ENCODE measurements at regions not wholly inside any gene's neighbourhood (a gene's known extent, or its start where the extent isn't known, plus 50 kb on each side); places are given as distances from the start of the nearest gene placed in this dataset.

DNA sequence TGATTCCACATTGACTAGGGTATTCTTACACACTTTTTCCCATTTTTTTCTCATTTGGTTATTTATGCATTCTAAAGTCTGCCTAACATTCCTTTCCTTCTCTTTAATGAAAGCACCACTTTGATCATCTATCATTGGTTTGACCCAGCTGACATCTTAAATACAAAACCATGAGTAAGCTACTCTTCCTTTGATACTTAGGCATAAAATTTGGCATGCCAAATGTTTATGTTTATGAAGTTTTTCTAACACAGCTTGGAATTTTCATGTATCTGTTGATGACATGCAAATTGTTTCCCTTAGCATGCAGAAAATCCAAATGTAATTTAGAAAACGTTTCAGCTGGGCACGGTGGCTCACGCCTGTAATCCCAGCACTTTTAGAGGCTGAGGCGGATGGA lies 534.9 kb downstream of the QKI start:
- DNase-seq (ENCODE audit: low spot score), result no peak

GRCh38 chr6:163948250-163948649 lies 533.7 kb downstream of the QKI start:
- no peak for DNase-seq (ENCODE audit: low spot score)

DNA sequence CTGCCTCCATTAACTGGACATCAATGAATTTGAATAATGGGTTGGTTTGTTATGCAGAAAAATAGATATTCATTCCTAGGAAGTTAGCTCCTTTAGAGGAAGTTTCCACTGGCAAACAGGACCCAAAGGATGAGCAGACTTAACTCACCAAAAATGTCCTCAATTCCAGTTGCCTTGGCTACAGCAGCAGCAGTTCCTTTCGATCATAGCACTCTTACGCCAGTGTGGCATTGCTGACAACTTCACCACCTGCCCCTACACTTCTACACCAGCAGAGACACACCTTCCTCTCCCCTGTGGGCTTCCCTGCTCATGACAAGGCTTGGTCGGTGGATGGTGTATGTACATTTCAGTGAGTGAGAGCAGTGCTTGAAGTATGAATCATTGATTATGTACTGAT lies 532.8 kb downstream of the QKI start:
- no peak for DNase-seq (ENCODE audit: low spot score)

GRCh38 chr6:163946437-163946836 lies 531.9 kb downstream of the QKI start:
- no peak for DNase-seq (ENCODE audit: low spot score)

DNA sequence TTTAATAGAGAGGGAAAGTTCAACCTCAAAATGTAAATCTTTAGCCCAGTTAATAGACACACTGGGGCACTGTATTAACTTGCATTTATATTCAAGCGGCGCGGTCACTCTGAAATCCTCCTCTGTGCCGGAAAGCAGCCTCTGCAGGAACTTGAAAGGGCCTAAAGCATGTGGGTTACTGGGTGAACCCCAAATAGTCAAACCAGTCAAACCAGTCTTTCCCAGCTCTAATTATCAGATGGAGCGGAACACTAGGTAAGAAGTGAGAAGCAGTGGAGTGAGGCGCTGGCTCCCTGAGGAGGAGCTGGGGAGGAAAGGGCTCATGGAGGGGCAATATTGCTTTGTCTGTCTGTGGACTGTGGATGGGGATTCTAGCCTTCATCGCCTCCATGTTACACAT lies 531.3 kb downstream of the QKI start:
- DNase-seq (ENCODE audit: low spot score), result no peak

DNA sequence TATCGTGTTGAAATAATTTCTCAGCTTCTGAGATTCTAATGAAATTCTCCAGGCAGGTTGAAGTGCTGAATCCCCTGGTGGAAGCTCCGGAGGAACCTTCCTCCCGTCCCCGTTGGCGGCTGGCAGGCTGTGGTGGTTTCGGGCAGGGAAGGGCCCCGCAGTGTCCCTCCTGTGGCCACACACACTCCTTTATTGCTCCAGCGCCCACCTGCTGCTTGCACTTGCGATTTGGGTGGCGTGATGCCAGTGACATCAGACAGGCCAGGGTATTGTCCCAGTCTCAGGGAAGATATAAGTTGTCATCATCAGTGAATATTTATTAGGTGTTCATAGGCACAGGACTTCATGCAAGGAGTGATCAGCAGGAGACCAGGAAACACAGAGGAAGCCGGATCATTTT lies 530.4 kb downstream of the QKI start:
- DNase-seq (ENCODE audit: low spot score), result no peak

- DNase-seq (ENCODE audit: low spot score), result no peak
These were observed 529.3 kb downstream of the QKI start for GRCh38 chr6:163943607-163944385.

DNA sequence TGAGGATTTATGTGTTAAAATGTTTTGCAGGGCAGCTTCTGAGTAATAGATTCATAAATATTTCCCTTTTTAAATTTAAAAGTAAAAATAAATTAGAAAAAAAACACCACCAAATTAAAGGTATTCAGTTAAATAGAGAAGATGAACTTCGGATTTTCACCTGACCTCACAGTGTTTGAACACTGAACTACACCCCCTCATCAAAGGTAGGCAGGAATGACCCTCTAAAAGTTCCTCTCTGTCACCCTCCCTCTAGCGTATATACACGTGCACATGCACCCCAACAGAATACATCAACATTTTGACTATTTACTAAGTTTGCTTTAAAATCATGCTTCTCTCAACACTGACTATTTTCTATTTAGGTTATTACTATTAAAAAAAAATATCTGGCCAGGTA lies 528.3 kb downstream of the QKI start:
- DNase-seq (ENCODE audit: low spot score), result no peak

- no peak for DNase-seq (ENCODE audit: low spot score)
These were observed 527.1 kb downstream of the QKI start for GRCh38 chr6:163941624-163941976.

GRCh38 chr6:163940705-163941623 lies 526.4 kb downstream of the QKI start:
- DNase-seq (ENCODE audit: low spot score), result no peak

DNA sequence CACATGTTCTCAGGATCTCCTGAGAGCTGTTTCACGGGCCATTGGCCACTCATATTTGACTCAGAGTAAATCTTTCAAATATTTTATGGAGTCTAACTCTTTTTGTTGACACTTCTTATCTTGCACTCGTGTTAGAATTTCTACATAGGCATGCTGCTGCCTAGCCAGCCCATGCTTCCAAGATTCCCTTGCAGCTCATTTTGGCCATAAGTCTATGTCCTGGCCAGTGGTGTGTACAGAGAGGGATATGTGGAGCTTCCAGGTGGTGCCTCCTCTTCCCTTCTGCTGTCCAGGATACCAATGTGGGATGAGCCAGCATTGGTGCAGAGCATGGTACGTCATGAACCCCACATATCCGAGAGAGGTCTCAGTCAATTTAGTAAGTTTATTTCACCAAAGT lies 522.6 kb downstream of the QKI start:
- no peak for DNase-seq (ENCODE audit: low spot score)

DNA sequence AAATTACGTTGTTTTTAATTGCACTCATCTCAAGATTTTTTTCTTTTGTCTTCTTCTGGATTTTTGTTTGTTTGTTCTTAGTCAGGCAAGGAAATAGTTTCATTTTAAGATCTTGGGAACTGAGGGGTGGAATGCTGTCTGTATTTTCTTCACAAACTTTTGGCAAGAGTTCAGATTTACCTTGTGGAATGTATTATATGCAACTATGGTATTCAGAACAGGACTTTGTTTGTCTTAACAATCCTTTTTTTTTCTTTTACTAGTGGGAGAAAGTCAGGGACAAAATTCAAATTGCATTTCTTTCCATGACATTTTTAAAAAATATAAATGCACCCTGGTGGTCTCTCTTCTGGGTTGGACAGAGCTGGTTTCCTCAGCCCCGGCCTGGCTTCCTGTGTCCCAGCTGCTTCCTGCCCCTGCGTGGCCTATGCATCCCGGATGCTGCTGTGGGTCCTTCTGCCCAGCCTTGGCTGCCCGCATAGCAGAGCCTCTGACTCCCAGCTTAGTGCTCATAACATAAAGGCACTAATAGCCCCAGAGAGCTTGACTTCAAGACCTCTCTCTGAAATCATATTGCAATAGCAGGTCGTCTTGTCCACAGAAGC lies 520.7 kb downstream of the QKI start:
- no peak for DNase-seq (ENCODE audit: low spot score)

DNA sequence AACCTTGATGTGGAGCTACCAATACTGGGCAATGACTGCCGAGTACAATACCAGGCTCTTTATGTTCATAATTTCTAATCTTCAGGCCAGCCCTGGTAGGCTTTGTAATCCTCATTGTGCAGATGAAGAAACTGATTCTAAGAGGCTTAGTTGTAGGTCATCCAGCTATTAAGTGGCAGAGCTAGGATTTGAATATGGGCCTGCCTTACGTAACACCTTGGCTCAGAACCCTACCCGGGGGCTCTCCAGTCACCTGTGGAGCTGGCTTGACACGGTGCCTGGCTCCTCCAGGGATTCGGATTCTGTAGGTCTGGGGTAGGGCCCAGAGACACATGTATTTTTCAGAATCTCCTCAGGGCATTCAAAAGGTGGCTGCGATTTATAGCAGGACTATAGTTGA lies 515.5 kb downstream of the QKI start:
- DNase-seq (ENCODE audit: low spot score), result no peak

DNA sequence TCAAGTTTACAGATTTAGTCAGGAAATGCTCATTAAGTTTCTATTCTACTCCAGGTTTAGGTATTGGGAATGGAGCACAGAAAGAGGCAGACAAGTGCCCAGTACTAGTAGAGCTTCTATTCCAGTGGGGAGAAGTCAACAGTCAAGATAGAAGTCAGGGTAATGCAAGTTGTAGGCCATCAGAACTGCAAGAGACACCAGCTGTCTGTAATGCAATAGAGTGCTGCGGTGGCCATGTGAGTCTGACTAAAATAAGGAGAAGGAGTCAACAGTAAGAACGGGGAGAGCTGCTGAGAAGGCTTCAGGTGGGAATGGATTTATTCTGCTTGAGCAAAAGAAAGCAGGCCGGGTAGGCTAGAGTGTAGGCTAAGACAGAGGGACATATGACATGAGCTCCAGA lies 515.0 kb downstream of the QKI start:
- DNase-seq (ENCODE audit: low spot score), result no peak

DNA sequence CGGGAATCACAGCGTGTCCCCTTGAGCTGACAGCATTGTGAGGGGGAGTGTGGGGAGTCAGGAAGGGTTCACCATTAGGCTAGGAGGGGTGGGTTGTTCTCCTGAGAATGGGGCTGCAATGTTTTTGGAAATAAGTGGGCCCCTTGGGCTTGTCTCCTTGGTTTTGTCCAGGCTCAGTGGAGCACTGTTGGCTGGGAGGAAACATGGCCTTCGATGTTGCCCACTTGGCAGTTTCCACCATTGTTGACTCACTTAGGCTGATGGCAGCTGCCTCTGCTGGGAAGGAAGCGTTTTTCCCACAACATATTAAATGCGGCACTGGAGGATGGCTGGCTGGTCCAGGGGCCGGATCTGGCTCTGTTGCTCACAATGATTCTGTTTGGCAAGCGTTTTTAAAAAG lies 512.1 kb downstream of the QKI start:
- no peak for DNase-seq (ENCODE audit: low spot score)

DNA sequence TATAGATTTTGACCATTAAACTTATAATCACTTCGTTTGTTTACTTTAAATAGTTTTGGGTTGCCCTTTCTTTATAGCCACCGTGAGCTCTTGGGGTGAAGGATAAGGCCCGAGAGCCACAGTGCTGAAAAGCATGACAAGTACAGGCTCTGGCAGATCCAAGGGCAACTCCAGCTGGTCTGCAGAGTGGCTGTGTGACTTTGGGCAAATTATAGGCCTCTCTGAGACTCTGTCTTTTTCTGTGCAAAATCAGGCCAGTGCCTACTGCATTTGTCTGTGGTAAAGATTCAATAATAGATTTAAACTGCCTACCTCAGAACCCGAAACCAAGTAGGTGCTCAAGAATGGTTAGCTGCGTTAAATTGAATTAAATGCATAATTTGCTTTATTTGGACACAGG lies 511.3 kb downstream of the QKI start:
- DNase-seq (ENCODE audit: low spot score), result no peak

DNA sequence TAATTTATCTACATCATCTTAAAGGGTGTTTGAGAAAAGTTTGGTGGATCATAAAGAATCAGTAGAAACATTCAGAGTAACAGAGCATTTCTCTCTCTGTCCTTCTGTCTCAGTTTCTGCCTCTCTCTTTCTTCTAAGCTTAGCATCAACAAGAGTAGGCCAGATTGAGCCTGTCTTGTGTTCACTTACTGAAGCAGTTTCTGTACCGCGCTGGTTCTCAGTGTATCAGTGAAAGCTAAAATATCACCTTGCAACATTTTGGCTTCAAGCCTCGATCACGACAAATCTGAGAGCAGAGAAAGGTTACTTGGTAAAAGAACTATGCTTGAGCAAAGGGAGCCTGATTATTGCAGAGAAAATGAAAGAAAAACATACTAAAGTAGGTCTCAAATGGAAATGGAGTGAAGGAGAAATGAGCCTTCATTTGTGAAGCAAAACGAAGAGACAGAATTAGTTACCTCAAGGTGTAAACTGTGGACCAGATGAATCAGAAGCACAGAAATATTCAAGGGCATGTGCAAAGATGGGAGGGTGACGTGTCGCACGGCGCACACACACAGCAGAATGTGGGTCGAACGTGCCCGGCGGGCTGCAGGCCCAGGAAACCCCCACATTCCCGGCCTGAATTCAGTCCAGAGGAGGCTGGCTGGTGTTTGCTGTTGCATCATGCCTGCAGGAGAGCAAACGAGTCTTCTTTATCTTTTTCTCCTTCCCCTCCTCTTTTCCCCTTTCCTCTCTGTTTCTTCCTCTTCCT lies 509.3 kb downstream of the QKI start:
- no peak for DNase-seq (ENCODE audit: low spot score)

DNA sequence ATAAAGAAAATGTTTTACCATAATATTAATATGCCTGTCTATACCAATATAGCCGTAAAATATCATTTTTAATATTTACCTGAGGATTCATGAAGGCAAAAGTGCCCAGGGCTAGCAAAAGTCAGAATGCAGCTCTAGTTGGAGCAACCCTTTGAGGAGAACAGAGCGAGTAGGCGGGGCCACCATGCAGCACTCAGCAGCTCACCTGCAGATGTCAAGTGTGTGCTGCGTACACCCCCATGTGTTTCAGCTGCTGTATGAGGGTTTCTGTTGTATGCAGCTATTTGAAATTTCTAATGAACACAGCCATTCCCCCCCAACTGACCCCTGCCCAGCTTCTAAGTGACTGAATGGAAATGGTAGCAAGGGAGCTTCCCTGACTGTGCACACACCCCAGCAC lies 508.0 kb downstream of the QKI start:
- no peak for DNase-seq (ENCODE audit: low spot score)

DNA sequence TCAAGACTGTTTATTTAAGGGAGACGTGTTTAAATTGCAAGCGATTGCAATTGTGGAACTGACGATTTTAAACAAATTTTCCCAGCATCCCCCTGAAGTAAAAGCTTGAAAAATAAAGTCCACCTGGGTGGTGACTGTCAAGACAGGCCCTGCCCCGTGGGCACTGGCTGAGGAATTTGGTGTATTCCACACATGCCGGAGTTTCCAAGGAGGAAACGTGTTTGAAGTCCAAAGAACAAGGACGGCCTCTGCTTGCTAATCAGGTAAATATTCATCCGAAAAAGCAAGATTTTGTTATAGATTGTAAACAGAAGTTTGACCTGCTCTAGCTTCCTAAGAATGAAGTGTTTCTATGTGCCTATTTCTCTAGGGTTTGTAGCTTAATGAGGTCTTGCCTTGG lies 505.1 kb downstream of the QKI start:
- no peak for DNase-seq (ENCODE audit: low spot score)

DNA sequence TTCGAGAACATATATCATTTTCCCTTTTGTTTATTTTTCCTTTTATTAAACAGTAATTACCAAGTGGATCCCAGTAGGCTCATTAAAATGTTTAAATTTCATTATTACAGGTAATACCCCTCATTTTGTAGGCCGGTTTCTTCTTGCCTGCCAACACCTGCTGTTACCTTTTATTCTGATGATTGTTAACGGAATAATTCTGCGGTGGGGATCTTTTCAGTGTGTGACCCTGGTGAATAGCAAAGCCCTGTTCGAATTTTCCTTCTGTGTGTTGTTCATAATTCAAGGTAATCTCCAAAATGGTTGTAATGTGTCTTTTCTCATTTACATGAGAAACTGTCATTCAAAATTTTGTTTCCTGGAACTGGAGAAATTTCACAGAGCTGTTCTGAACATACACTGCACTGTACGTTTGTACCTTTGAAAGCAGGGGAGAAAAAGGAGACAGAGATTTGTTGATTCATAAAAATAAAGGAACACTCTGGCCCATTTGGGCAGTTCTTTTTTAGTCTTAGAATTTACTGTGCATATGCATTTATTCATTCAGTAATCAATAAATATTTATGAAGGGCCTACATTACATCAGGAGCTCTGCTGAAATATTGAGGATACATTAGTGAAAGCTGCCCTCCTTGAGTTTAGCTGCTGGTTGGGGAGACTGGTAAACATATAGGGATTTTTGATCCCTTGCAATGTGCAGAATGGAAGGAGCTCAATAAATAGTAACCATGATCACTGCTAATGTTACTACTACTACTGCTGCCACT lies 502.0 kb downstream of the QKI start:
- no peak for DNase-seq (ENCODE audit: low spot score)

DNA sequence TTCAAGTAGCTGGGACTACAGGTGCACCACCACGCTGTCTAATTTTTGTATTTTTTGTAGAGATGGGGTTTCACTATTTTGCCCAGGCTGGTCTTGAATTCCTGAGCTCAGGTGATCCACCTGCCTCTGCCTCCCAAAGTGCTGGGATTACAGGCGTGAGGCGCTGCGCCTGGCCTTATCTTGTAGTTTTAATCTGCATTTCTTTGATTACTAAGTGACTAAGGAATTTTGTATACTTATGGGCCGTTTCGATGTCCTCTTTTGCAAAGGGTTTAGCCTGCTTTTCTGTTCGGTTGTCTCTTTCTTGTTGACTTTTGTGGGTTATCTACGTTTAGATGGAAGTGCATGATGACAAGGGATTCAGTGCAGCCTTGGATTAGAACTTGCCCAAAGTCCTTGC lies 500.6 kb downstream of the QKI start:
- DNase-seq (ENCODE audit: low spot score), result no peak

- DNase-seq (ENCODE audit: low spot score), result no peak
These were observed 498.5 kb downstream of the QKI start for GRCh38 chr6:163913045-163913444.

Data from HuH-7.5 (cell line).